ENCODE measurements at regions not wholly inside any gene's neighbourhood (a gene's known extent, or its start where the extent isn't known, plus 50 kb on each side); places are given as distances from the start of the nearest gene placed in this dataset.

DNA sequence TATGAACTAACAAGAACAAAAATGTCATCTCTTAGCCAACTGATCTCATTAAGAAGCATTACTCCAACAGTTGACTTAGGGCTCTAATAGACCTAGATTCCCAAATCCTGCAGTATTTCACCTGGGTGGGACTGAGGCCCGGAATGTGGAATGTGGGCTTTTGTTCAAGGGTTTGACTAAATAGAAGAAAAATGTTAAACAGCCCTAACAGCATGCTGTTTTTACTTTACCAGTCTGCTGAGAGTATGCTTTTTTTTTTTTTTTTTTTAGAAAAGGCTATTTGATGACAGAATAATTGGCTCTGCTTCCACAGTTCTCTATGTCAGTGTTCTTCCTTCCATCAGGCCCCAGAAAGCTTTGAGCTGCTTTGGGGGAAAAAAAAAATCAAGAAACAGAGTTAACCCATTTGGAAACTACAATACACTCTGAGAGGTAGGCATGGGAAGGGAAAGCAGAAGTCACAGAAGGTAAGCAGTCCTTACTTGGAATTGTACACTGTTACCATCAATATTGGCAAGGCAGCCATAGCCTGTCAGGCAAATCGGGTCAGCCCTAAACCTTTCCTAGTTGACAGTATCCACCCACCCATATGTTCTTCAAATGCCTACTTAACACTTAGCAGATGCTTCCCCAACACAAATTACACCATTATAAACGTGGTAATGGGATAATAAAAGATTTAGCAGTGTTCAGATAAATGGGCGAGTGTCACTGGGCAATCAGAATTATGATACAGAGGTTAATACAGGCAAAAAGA lies 224.2 kb downstream of the CNTN3 start:
- TF ChIP-seq, protein P1, sequence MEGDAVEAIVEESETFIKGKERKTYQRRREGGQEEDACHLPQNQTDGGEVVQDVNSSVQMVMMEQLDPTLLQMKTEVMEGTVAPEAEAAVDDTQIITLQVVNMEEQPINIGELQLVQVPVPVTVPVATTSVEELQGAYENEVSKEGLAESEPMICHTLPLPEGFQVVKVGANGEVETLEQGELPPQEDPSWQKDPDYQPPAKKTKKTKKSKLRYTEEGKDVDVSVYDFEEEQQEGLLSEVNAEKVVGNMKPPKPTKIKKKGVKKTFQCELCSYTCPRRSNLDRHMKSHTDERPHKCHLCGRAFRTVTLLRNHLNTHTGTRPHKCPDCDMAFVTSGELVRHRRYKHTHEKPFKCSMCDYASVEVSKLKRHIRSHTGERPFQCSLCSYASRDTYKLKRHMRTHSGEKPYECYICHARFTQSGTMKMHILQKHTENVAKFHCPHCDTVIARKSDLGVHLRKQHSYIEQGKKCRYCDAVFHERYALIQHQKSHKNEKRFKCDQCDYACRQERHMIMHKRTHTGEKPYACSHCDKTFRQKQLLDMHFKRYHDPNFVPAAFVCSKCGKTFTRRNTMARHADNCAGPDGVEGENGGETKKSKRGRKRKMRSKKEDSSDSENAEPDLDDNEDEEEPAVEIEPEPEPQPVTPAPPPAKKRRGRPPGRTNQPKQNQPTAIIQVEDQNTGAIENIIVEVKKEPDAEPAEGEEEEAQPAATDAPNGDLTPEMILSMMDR (IDR thresholded peaks at IDR 0.05 in 8 of 11, conservative IDR thresholded peaks at IDR 0.05 in 3 of 11) = no peak
- TF ChIP-seq POLR2AphosphoS5 (IDR thresholded peaks at IDR 0.05) = no peak
